ENCODE measurements at regions not wholly inside any gene's neighbourhood (a gene's known extent, or its start where the extent isn't known, plus 50 kb on each side); places are given as distances from the start of the nearest gene placed in this dataset.

DNA sequence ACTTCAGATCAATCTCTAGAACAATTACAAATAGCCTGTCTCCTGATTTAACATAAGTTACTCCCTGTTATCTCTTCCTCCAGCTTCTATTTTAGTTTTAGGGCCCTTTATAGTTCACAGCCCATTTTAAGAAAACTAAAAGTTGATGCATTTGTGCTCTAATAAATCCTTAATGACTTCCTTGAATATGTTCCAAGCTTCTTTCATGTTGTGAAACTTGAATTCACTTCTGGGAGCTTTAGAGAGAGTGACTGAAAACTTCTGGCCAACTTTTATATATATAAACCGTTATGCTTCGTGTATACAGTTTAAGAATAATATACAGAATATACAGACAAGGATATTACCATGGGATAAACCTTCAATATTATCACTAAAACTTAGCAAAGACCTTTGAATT is 366.8 kb downstream of the TBC1D4 start:
- TF ChIP-seq CTCF (IDR thresholded peaks at IDR 0.05; ENCODE audit: low read depth, low read length, missing control alignments), result no peak
- H3K4me3 ChIP-seq (replicated peaks; ENCODE audit: low read depth, low read length), result no peak overlapping the region
- DNase-seq (ENCODE audit: extremely low read depth, low read depth), result no peak

DNA sequence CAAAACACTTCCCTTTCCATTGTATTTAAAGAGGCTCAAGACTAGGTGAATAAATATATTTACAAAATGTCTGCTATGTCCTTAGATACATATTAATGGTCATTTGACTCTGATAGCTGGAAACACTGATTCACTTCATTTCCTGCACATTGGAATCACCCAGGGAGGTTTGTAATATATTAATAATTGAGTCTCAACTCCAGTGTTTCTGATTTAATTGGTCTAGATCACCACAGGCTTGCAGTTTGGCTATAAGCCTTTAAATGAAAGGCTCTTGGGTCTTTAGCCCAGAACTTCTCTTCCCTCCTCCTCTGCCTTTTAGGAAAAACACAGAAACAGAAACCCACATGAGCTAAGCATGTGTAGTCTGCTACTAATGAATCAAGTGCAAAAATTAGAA is 378.0 kb downstream of the TBC1D4 start:
- TF ChIP-seq CTCF (IDR thresholded peaks at IDR 0.05; ENCODE audit: low read depth, low read length, missing control alignments), result no peak
- DNase-seq (ENCODE audit: extremely low read depth, low read depth), result no peak
- no peak overlapping the region for H3K4me3 ChIP-seq (replicated peaks; ENCODE audit: low read depth, low read length)

GRCh38 chr13:75102001-75102716 is 379.8 kb downstream of the TBC1D4 start:
- H3K4me3 ChIP-seq (replicated peaks; ENCODE audit: low read depth, low read length), result no peak overlapping the region
- no peak for TF ChIP-seq CTCF (IDR thresholded peaks at IDR 0.05; ENCODE audit: low read depth, low read length, missing control alignments)
- no peak for DNase-seq (ENCODE audit: extremely low read depth, low read depth)

DNA sequence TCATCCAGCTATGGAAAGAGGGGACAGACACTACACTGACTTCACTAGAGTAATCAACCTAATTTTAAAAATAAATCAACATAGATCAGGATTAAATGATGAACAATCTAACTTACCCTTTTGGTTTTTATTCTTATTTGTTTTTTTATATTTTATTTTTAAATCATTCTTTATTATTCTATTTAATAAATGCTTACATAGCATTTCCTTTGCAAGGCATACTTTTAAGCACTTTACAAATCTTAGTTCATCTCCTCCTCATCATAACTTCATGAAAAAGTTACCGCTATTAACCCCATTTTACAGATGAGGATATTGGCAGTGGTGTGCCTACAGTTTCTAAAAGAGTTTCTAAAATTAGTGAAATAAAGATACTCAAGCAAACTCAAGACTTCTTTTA is 380.6 kb downstream of the TBC1D4 start:
- no peak for TF ChIP-seq CTCF (IDR thresholded peaks at IDR 0.05; ENCODE audit: low read depth, low read length, missing control alignments)
- DNase-seq (ENCODE audit: extremely low read depth, low read depth), result no peak
- H3K4me3 ChIP-seq (replicated peaks; ENCODE audit: low read depth, low read length), result no peak overlapping the region

- H3K4me3 ChIP-seq (replicated peaks; ENCODE audit: low read depth, low read length), result no peak overlapping the region
- DNase-seq (ENCODE audit: extremely low read depth, low read depth), result no peak
- TF ChIP-seq CTCF (IDR thresholded peaks at IDR 0.05; ENCODE audit: low read depth, low read length, missing control alignments), result no peak
These were observed 389.8 kb downstream of the TBC1D4 start for GRCh38 chr13:75092143-75092542.

GRCh38 chr13:75091718-75092117 is 390.3 kb downstream of the TBC1D4 start:
- TF ChIP-seq CTCF (IDR thresholded peaks at IDR 0.05; ENCODE audit: low read depth, low read length, missing control alignments), result no peak
- no peak for DNase-seq (ENCODE audit: extremely low read depth, low read depth)
- no peak overlapping the region for H3K4me3 ChIP-seq (replicated peaks; ENCODE audit: low read depth, low read length)
